GM18511 (cell line): ENCODE measurements at regions not wholly inside any gene's neighbourhood (a gene's known extent, or its start where the extent isn't known, plus 50 kb on each side); places are given as distances from the start of the nearest gene placed in this dataset.

Source experiments
- ATAC-seq: cut with Tn5 transposase; IDR thresholded peaks from one replicate; pipeline ENCODE4 v1.9.1; 2021; ENCODE audit warnings: mild to moderate bottlenecking, moderate library complexity; ENCODE audit not compliant: unreplicated experiment

DNA sequence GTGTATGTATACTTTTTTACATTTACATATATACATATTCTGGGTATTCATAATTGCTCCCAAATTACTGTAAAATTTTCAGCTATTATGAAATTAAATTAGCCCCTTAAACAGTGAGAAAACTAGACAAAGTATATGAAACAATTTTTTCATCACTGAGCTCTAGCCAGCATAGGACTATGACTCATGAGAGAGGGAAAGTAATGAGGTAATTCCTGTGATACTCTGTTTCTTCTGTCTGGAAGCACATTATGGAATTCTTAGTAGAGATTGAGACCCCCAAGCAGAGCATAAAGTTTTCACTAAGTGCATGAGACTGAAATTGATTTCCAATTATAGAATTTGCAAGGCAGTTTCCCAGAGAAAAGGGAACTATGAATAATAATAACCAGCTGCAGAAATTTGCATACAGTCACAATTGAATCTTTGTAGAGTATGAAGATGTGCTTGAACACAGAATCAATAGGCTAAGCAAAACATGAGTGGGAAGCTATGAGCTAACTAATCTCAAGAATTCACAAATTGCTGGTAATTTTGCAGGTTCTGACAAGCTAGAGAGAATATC lies 779.3 kb downstream of the ARAP2 start:
- no peak for ATAC-seq

DNA sequence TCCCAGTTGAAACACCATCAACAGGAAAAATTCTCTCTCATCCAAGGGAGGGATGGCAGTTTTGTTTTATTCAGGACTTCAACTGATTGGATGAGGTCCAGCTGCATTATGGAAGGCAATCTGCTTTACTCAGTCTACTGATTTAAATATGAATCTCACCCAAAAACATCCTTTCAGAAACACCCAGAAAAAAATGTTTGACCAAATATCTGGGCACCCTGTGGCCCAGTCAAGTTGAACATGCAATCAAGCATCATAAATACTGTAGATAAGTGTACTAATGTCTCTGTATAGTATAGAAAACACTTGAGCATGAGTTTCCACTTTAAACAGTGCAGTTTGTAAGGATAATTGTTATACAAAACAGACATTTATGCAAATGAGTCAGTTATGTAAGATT lies 753.2 kb downstream of the ARAP2 start:
- no peak for ATAC-seq

DNA sequence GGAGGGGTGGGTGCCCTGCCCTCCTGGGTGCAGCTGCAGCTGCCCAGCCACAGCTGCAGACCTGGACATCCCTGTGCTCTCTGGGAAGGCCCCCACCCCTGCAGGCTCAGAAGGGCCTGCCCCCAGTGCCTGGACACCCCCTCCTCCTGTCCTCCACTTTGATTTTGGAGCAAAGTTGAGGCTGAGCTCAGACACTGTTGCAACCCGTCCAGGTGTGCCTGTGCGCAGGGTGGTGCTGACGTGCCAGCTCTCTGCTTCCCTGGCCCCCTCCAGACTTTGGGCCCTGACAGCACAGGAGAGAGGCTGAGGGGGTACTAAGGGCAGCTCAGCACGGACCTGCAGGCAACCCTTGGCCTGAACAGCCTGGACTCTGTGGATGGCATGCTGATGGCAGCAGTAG lies 750.3 kb downstream of the ARAP2 start:
- ATAC-seq: no peak

DNA sequence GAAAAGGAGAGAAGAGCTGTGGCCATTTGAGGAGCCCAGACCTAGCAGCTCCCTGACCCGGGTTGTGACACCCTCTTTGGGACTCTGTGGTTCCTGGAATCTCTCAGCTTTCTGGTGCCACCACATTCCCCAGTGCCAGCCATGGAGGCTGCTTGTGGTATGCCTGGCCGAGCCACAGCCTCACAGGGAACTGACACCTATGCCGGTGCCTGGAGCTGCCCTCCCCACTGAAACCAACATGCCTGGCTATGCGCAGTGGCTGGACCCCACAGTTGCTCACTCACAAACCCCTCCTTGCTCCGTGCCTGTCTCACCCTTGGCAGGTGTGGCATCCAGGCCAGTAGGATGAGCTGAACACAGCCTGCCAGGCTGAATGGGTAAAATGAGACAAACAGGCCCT lies 749.4 kb downstream of the ARAP2 start:
- no peak for ATAC-seq

DNA sequence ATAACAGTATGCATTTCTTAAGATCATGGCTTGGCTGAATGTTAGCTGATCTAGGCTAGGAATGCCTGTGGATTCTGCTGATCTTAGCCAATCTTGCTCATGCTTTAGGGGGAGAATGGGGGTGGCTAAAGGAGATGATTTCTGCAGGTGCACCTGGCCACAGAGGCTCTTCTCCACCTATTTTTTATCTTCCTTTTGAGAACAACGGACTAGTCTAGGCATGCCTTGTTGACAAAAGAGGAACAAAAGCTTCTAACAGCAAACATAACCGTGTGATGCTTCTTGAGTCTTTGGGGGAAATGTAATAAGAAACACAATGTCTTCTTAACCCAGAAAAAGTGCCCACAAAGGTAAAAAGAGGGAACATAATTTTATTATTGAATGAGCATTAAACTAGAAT lies 743.5 kb downstream of the ARAP2 start:
- peak; percentile 82 for ATAC-seq

DNA sequence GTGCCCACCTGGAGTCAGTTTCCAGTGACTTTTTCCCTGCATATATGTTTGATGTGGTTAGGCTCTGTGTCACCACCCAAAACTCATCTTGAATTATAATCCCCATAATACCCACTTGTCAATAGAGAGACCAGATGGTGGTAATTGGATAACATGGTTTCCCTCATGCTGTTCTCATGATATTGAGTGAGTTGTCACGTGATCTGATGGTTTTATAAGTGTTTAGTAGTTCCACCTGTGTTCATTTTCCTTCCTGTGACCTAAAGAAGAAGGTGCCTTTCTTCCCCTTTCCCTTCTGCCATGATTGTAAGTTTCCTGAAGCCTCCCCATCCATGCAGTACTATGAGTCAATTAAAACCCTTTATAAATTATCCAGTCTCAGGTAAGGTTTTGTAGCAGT lies 740.9 kb downstream of the ARAP2 start:
- ATAC-seq: no peak

DNA sequence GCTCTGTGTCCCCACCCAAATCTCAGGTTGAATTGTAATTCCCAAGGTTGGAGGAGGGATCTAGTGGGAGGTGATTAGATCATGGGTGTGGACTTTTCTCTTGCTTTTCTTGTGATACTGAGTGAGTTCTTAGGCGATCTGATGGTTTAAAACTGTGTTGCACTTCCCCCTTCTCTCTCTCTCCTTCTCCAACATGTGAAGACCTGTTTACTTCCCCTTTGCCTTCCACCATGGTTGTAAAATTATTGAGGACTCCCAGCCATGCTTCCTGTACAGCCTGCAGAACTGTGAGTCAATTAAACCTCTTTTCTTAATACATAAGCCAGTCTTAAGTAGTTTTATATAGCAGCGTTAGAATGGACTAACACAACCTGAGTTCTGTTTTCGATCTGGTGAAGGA lies 738.2 kb downstream of the ARAP2 start:
- ATAC-seq: no peak

DNA sequence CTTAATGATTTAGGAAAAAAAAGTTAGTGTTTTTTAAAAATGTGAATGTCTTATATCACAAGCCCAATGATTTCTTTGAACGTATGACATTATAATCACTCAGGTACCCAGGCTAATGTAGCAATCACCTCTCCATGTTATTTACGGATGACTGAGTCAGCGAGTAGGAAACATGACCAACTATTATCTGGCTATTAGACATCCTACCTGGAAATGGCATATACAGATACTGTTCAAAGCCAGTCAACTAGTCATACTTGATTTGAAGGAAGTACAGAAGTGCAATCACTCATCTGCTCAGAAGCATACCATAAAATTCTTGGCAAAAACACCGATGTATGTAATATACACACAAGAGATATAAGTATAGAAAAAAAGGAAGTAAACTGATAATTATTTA lies 732.5 kb downstream of the ARAP2 start:
- no peak for ATAC-seq

DNA sequence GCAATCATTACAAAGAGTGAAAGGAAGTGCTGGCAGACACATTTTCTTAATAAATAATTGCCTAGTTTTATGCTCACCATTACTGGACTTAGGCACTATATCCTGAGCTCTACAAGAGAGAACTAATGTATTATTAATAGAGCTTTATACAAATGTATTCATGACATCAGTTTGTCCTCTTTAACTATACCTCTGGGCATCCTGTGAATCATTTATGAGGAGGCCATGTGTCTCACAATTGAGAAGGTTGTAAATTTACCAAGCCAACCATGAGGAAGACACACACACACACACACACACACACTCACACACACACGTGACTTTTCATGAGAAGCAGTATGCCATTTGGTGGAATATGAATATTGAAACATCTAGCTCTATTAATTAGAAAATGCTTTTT lies 728.2 kb downstream of the ARAP2 start:
- ATAC-seq: no peak

DNA sequence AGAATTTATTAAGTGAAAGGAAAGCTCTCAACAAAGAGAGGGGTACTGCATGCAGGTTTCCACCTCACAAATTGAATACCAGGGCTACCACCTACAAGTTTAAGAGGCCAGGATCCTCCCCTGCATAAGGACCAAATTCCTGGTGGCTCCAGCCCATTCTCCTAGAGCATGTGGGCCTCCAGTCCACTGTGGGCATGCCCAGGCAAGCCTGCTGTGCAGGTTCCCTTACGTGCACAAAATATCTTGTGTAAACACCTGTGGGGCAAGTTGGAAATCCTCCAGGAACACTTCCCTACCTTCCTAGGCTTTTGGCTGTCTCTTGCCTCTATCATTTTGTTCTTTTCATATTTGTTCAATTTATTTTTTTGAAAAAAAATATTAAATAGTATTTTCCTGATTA lies 724.3 kb downstream of the ARAP2 start:
- ATAC-seq: no peak

DNA sequence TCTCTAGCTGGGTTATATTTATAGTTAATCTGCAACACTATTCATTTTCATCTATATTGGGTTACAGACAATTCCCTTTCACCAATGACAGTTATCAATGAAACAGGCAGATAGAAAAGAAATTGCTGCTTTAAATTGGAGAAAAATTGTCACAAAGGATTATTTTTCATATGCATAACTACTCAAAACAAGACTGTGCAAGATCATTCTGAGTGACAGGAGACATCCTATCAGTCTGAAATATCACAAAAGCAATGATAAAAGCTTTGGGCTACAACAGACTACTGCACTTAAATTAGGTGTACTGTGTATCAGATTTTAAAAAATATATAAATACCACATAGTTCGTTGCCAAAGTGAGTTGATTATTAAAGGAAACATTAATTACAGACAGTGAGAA lies 722.6 kb downstream of the ARAP2 start:
- no peak for ATAC-seq

DNA sequence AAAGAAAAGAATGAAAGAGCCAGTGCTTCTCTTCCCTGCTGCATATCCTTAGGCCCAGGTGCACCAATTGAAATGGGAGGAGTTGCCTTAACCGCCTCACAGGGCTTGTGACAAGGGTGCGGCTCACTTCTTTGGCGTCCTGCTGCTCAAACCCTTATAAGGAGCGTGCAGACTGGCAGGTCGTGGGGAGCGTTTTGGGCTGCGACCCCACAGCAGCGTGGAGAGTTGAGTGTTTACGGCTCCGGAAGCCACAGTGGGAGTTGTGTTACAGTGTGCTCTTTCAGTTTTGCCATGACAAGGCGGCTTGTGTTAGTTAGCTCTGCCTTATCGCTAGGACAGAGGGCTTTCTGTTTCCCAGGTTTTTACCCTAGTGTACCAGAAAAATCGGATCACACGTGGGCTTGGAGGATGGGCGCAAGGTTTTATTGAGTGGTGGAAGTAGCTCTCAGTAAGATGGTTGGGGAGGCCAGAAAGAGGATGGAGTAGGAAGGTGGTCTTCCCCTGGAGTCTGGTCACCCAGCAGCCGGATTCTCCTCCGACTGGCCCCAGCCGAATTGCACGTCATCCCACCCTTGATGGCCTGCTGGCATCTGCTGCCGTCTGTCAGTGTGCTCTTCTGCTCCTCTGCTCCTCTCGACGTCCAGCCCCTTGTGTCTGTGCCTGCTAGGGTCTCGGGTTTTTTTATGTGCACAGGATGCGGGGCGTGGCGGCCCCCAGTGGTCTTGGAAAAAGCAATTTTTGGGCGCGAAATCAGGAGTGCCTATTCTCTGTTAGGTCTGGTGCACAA lies 718.9 kb downstream of the ARAP2 start:
- peak; percentile 77 for ATAC-seq

DNA sequence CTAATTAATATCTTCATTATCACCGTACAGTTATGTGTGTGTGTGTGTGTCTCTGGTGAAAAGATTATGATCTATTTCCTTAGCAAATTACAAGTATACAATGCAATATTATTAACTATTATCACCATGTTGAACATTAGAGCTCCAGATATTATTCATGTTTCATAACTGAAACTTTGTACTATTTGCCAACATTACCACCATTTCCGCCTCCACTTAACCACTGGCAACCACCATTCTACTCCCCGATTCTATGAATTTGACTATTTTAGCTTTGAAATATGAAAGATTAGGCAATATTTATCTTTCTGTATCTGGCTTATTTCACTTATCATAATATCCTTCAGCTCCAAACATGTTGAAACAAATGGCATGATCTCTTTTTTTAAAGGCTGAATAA lies 717.9 kb downstream of the ARAP2 start:
- peak; percentile 67 for ATAC-seq

DNA sequence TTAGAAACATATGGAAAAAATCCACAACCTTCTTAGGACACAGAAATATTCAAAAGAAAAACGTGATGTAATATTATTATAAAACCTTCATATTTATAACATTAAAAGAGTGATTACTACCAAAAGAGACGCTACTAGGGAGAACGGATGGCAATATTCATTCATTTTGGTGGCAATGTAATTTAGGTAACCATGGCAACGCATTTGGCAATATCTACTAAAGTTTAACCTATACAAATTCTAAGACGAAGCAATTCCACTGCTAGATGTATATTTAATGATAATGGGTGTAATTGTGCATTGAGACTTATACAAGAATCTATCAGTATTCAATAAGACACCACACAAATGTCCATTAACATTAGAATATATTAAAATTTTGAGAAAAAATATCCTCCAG lies 709.4 kb downstream of the ARAP2 start:
- no peak for ATAC-seq

DNA sequence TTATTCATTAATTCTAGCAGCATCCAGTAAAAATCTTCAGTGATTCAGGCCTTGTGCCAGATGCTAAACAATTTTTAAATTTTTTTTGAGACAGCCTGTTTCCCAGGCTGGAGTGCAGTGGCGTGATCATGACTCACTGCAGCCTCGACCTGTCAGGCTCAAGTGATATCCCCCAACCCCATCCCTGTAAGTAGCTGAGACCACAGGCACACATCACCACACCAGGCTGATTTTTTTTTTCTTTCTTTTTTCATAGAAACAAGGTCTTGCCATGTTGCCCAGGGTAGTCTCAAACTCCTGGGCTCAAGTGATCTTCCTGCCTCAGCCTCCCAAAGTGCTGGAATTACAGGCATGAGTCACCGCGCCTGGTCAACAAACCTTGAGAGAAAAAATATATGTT lies 705.5 kb downstream of the ARAP2 start:
- no peak for ATAC-seq

DNA sequence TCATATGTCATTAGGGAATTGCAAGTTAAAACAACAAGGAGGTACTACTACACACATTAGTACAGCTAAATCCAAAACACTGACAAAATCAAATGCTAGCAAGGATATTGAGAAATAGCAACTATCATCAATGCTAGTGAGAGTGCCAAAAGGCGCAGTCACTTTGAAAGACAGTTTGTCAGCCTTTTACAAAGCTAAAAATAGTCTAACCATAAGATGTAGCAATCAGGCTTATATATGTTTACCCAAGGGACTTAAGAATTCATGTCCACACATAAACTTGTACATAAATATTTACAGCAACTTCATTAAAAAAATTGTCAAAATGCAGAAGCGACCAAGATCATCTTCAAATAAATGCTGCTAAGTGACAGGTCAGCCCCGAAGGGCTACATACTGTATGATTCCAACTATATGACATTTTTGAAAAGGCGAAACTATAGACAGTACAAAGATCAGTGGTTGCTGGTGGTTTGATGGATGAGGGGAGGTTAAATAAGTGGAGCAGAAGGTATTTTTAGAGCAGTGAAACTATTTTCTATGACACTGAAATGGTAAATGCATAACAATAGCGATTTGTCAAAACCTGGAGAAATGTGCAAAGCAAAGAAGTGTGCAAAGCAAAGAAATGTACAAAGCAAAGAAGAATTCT lies 704.8 kb downstream of the ARAP2 start:
- no peak for ATAC-seq

DNA sequence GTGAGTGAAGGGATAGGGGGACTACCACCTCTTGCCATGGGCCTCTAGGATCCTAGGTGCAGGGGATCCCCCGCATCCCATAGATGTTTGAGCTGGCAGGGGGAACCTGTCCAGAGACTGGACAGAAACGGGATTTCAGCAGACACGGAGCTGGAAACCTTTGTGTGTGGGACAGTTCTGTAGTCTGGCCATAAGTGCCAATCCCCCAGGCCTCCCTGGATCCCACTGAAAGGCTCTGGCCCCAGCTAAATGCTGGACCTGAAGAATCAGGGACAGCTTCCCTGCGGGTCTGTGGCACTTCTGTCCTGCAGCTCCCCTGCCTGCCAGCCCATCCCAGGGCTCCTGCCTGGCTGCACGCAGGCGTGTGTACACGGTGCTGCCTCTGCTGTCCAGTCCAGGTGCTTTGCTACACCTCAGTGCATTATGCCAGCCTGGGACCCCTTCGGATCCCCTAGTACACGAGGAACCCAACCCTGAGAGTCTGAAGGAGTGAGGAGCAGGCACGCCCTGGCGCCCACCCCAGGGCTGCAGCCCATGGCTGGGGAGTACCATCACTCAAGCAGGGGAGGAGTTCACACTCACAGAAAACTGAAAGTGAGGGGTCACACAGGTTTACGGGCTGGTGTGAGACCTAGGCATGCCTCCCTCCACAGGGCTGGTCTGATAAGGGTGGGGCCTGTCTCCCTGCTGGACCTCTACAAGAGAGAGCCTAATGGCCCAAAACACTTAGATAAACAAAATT lies 703.0 kb downstream of the ARAP2 start:
- ATAC-seq: no peak

DNA sequence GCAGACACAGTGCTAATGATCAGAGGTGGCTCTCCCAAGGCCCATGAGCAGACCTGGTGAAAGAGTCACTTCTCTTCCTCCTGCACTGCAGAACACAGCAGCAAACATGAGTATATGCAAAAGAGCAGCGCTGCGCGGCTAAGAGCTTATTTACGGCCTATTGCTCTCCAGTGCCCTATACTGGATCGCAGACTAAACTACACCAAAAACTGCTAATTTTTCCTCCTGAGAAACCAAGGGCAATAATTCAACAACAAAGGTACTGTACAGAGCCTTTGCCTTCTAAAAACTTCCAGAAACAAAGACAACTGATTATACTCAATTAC lies 702.5 kb downstream of the ARAP2 start:
- no peak for ATAC-seq

DNA sequence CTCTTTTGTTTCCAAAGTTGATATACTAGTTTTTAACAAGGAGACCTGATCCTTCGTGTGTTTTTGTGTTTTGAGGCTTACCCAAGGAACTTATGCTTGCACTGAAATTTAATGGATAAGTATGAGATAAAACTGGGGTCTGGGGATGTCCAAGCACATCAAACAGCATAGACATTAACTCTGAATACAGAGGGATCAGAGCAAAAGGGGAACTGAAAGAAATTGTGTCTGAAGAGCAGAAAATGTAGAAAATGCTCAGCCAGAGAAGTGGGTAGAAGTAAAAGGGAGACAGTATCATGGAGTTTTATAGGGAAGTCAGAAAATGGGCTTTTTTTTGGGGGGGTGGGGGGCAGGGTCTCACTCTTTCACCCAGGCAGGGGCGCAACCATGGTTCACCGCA lies 695.4 kb downstream of the ARAP2 start:
- no peak for ATAC-seq

DNA sequence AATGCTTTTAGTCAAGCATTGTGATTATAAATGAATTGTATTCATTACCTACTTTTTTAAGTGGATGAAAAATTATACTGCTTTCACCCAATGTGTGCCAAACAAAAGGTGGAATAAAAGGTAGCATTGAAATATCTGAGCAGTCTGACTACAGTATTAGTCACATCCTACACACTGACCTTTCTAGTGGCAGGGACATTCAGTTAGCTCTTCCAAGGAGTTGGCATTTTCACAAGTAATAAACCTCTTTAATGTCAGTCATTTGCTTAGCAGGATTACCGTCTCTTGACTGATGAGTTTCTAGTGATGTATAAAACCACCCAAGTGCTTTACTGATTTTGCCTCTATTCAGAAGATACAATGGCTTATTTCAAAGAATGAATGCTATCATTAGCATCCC lies 687.9 kb downstream of the ARAP2 start:
- no peak for ATAC-seq

DNA sequence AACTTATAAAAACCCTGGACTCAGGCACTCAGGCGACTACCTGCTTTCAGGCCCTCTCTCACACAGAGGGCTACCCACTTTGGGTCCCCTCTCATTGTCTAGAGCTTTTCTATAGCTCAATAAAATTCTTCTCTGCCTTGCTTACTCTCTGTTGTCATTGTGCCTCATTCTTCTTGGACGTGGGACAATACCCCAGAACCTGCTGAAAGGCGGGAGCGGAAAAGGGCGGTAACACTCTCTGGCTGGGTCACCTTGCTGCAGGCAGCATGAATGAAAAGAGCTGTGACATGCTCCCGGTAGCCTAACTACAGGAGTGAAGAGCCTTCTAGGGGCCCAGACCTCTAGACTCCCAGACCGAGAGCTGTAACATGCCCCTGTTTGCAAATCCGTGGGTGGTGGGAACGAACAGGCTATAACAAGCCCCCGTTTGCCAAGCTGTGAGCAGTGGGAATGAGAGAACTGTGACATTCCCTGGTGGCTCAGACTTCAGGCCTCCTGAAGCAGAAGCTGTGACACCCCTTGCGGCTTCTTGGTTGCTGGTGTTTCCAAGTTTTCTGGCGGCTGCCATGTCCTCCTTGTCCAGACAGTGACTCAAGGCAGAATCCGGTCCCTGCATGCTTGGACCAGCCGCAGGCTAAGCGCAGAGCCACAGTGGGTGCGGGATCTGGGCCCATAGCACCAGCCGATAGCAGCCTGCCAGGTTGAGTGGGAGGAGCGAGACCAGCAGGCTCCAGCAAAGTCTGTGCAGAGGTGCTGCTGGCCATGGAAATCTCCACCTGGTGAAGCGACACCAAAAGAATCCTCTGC lies 684.6 kb downstream of the ARAP2 start:
- ATAC-seq: no peak
